Neural progenitor cell (in vitro differentiated cells): ENCODE measurements at regions not wholly inside any gene's neighbourhood (a gene's known extent, or its start where the extent isn't known, plus 50 kb on each side); places are given as distances from the start of the nearest gene placed in this dataset.

Source experiments
- DNase-seq: peaks from one replicate; pipeline ENCODE4 v3.0.0-alpha.2; 2016; ENCODE audit warnings: low spot score
- H2AFZ ChIP-seq: fragments of 200-600 bp; sonication (generic); replicated peaks from 2 replicates; pipeline ENCODE4 v1.6.1; 2016; ENCODE audit warnings: antibody characterized with exemption
- H3F3A ChIP-seq: fragments of 200-600 bp; sonication (generic); 2 replicates; pipeline ENCODE4 v1.6.1; 2016; ENCODE audit warnings: antibody characterized with exemption, low read depth
- H3K27ac ChIP-seq: fragments of 200-600 bp; sonication (generic); 2 replicates; pipeline ENCODE4 v1.5.1; 2016; ENCODE audit warnings: mild to moderate bottlenecking
- H3K27me3 ChIP-seq: fragments of 200-600 bp; sonication (generic); 2 replicates; pipeline ENCODE4 v1.6.1; 2016; ENCODE audit warnings: mild to moderate bottlenecking, moderate library complexity
- H3K36me3 ChIP-seq: fragments of 200-600 bp; sonication (generic); 2 replicates; pipeline ENCODE4 v1.5.1; 2016
- H3K4me1 ChIP-seq: fragments of 200-600 bp; sonication (generic); 2 replicates; pipeline ENCODE4 v1.6.1; 2016; ENCODE audit warnings: mixed run types
- H3K4me2 ChIP-seq: fragments of 200-600 bp; sonication (generic); 2 replicates; pipeline ENCODE4 v1.6.1; 2016
- H3K4me3 ChIP-seq: fragments of 200-600 bp; sonication (generic); 2 replicates; pipeline ENCODE4 v1.5.1; 2016
- H3K79me2 ChIP-seq: fragments of 200-600 bp; sonication (generic); 2 replicates; pipeline ENCODE4 v1.6.1; 2016; ENCODE audit warnings: low read depth
- H3K9ac ChIP-seq: fragments of 200-600 bp; sonication (generic); 2 replicates; pipeline ENCODE4 v1.6.1; 2016
- H3K9me3 ChIP-seq: fragments of 200-600 bp; sonication (generic); 2 replicates; pipeline ENCODE4 v1.5.1; 2016; ENCODE audit warnings: low read depth
- H4K20me1 ChIP-seq: fragments of 200-600 bp; sonication (generic); 2 replicates; pipeline ENCODE4 v1.6.1; 2016; ENCODE audit warnings: low read depth
- H3K27ac Mint-ChIP-seq: 3 replicates; pipeline ENCODE4 v1.8.0; 2021; ENCODE audit warnings: mixed read lengths
- H3K27me3 Mint-ChIP-seq: 2 replicates; pipeline ENCODE4 v1.8.0; 2022; ENCODE audit warnings: low read depth, mild to moderate bottlenecking, inconsistent platforms, moderate library complexity, mixed read lengths; ENCODE audit not compliant: insufficient read depth
- H3K36me3 Mint-ChIP-seq: 3 replicates; pipeline ENCODE4 v1.8.0; 2021; ENCODE audit warnings: mixed read lengths
- H3K4me1 Mint-ChIP-seq: 3 replicates; pipeline ENCODE4 v1.8.0; 2021; ENCODE audit warnings: mixed read lengths
- H3K4me3 Mint-ChIP-seq: 3 replicates; pipeline ENCODE4 v1.8.0; 2021; ENCODE audit warnings: mild to moderate bottlenecking, moderate library complexity, mixed read lengths
- H3K9me3 Mint-ChIP-seq: 3 replicates; pipeline ENCODE4 v1.8.0; 2020; ENCODE audit warnings: mixed read lengths
- EZH2 ChIP-seq: fragments of 200-600 bp; sonication (generic); IDR thresholded peaks from 2 replicates; pipeline ENCODE4 v1.6.1; 2017; ENCODE audit warnings: antibody characterized with exemption, mild to moderate bottlenecking, moderate library complexity
- EZH2phosphoT487 ChIP-seq: fragments of 200-600 bp; sonication (generic); IDR thresholded peaks from 2 replicates; pipeline ENCODE4 v1.6.1; 2017; ENCODE audit warnings: antibody characterized with exemption
- TF ChIP-seq, protein P1 (sequence below): fragments of 200-600 bp; sonication (generic); IDR thresholded peaks from 2 replicates; pipeline ENCODE4 v1.5.1; 2017; ENCODE audit warnings: antibody characterized with exemption, mild to moderate bottlenecking

DNA sequence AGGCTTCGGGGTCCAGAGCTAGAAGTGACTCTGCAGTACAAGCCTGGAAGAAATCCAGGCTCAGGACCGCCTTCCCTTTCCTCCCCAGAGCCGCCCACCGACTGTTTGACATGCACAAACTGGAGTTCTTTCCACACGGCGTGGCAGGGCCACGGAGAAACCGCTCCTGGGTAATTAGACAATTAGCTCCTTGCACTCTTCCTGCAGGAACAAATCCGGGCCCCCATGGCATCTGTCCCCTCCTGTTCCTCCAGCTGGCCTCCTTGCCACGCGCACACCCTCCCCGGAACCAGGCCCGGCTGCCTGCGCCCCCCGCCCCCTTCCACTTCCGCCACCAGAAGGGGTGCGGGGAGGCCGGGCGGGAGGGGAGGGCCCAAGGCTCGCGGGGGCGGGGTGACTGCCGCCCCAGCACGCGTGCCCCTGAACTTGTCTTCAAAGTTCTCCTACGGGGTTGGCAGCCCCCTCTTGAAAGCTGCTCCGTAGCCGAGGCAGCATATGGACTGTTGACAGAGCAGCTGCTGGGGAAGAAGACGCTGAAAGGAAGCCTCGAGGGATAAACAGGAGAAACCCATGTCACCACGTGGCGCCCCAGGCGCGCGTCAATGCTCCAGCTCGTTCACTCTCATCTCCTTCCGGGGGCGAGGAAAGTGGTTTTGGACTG, 74.3 kb downstream of the SEC61B start:
- H3K9me3 Mint-ChIP-seq: no peaks in the 10 kb centered on the region
- Histone ChIP-seq H3K4me1 (no peaks in the 10 kb centered on the region), H3K9ac (no peak overlapping the region), H3K9me3 (no peaks in the 10 kb centered on the region), H3F3A (no peaks in the 10 kb centered on the region), H3K4me2 (no peak overlapping the region), H2AFZ (no peak overlapping the region), H3K27ac (no peak overlapping the region), H3K79me2 (no peaks in the 10 kb centered on the region), H3K27me3 (no peaks in the 10 kb centered on the region), H3K36me3 (no peaks in the 10 kb centered on the region), H3K4me3 (no peak overlapping the region), H4K20me1 (no peaks in the 10 kb centered on the region)
- H3K27ac Mint-ChIP-seq: no peak overlapping the region
- H3K27me3 Mint-ChIP-seq: peaks cover 8% of the 10 kb centered on the region
- H3K4me3 Mint-ChIP-seq: no peak overlapping the region
- TF ChIP-seq EZH2phosphoT487: no peak
- no peak for TF ChIP-seq EZH2
- TF ChIP-seq, protein P1, sequence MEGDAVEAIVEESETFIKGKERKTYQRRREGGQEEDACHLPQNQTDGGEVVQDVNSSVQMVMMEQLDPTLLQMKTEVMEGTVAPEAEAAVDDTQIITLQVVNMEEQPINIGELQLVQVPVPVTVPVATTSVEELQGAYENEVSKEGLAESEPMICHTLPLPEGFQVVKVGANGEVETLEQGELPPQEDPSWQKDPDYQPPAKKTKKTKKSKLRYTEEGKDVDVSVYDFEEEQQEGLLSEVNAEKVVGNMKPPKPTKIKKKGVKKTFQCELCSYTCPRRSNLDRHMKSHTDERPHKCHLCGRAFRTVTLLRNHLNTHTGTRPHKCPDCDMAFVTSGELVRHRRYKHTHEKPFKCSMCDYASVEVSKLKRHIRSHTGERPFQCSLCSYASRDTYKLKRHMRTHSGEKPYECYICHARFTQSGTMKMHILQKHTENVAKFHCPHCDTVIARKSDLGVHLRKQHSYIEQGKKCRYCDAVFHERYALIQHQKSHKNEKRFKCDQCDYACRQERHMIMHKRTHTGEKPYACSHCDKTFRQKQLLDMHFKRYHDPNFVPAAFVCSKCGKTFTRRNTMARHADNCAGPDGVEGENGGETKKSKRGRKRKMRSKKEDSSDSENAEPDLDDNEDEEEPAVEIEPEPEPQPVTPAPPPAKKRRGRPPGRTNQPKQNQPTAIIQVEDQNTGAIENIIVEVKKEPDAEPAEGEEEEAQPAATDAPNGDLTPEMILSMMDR: no peak
- peaks cover 11% of the 10 kb centered on the region for H3K4me1 Mint-ChIP-seq
- H3K36me3 Mint-ChIP-seq: no peaks in the 10 kb centered on the region
- DNase-seq: no peak

DNA sequence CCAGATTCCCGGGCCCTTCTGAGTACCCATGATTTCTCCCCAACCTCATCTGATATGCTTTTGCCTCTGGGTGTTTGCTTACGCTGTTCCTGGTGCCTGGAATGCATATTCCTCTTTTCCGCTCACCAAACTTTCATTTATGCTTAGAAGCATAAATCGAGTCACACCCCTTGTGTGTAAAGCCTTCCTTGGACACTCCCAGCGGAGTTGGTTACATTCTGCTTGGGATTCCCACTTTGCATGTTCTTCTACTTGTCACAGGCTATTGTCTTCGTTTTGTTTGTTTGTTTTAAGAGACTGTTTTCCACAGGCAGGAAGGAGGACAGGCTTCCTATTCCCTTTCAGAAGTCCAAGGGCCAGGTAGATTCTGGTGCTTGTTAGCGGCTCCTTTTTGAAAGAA, 76.5 kb downstream of the SEC61B start:
- no peak overlapping the region for H3K4me2 ChIP-seq
- no peaks in the 10 kb centered on the region for H3K79me2 ChIP-seq
- peaks cover 11% of the 10 kb centered on the region for H3K4me1 Mint-ChIP-seq
- H3K4me3 Mint-ChIP-seq: no peak overlapping the region
- H3K27ac Mint-ChIP-seq: no peak overlapping the region
- no peaks in the 10 kb centered on the region for H3K36me3 ChIP-seq
- H3F3A ChIP-seq: peaks cover 2% of the 10 kb centered on the region
- H3K4me3 ChIP-seq: no peak overlapping the region
- peaks cover 6% of the 10 kb centered on the region for H3K27me3 Mint-ChIP-seq
- DNase-seq: no peak
- no peaks in the 10 kb centered on the region for H3K27me3 ChIP-seq
- H2AFZ ChIP-seq: no peak overlapping the region
- H3K9ac ChIP-seq: no peak overlapping the region
- no peaks in the 10 kb centered on the region for H4K20me1 ChIP-seq
- no peak overlapping the region for H3K27ac ChIP-seq
- TF ChIP-seq EZH2phosphoT487 (no peak), EZH2 (no peak)
- TF ChIP-seq, protein P1: no peak
- no peaks in the 10 kb centered on the region for H3K9me3 ChIP-seq
- H3K4me1 ChIP-seq: no peaks in the 10 kb centered on the region
- no peaks in the 10 kb centered on the region for H3K36me3 Mint-ChIP-seq
- no peaks in the 10 kb centered on the region for H3K9me3 Mint-ChIP-seq

DNA sequence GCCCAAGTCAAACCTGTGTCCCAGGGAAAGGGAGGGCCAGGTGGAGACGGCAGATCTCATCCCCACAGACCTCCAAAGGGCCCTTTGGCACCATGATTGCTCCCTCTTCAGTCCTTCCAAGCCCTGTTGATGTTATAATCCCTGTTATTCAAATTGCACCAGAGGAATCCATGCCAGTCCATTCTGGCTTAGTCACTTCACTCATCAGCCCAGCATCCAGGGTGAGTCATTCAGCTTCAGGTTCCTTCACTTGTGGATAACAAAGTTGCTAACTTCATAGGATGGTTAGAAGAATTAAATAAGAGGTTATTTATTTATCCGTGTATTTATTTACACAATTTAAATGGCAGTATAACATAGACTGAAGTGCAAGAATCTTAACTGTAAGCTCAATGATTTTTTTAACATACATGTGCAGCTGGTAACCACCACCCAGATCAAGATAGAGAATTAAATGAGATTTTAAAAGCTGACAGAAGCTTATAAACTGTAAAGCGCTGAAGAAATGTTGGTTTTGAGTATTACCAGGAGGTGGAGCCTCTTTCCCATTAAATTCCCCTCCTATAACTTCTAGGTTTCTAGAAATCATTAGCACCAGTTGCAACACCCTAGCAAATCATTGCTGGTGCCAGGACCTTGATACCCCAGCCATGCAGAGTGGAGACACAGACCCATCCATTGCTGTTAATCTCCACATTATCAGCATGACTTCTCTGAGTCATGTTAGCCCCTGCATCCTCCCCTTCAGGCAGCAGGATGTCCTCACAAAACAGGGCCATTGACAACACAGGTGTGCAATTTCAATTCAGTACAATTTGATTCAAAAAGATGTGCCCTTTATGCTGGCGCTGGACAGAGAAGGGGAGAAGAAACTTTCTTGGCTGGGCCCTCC, 77.4 kb downstream of the SEC61B start:
- H4K20me1 ChIP-seq: no peaks in the 10 kb centered on the region
- peak; percentile 18 for DNase-seq
- no peak overlapping the region for H3K9ac ChIP-seq
- H3K27ac ChIP-seq: no peak overlapping the region
- Mint-ChIP-seq H3K9me3 (no peaks in the 10 kb centered on the region), H3K27me3 (peaks cover 8% of the 10 kb centered on the region), H3K36me3 (no peaks in the 10 kb centered on the region), H3K4me1 (peaks cover 11% of the 10 kb centered on the region), H3K27ac (no peak overlapping the region), H3K4me3 (no peak overlapping the region)
- TF ChIP-seq, protein P1: peak; percentile 54
- no peak for TF ChIP-seq EZH2
- no peaks in the 10 kb centered on the region for H3K36me3 ChIP-seq
- H3K79me2 ChIP-seq: no peaks in the 10 kb centered on the region
- H3K4me3 ChIP-seq: no peak overlapping the region
- H3K4me2 ChIP-seq: no peak overlapping the region
- no peaks in the 10 kb centered on the region for H3K9me3 ChIP-seq
- no peaks in the 10 kb centered on the region for H3K27me3 ChIP-seq
- H3K4me1 ChIP-seq: no peaks in the 10 kb centered on the region
- H3F3A ChIP-seq: peaks cover 2% of the 10 kb centered on the region
- no peak overlapping the region for H2AFZ ChIP-seq
